ENCODE measurements at regions not wholly inside any gene's neighbourhood (a gene's known extent, or its start where the extent isn't known, plus 50 kb on each side); places are given as distances from the start of the nearest gene placed in this dataset.

- TF ChIP-seq, protein P1, sequence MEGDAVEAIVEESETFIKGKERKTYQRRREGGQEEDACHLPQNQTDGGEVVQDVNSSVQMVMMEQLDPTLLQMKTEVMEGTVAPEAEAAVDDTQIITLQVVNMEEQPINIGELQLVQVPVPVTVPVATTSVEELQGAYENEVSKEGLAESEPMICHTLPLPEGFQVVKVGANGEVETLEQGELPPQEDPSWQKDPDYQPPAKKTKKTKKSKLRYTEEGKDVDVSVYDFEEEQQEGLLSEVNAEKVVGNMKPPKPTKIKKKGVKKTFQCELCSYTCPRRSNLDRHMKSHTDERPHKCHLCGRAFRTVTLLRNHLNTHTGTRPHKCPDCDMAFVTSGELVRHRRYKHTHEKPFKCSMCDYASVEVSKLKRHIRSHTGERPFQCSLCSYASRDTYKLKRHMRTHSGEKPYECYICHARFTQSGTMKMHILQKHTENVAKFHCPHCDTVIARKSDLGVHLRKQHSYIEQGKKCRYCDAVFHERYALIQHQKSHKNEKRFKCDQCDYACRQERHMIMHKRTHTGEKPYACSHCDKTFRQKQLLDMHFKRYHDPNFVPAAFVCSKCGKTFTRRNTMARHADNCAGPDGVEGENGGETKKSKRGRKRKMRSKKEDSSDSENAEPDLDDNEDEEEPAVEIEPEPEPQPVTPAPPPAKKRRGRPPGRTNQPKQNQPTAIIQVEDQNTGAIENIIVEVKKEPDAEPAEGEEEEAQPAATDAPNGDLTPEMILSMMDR (IDR thresholded peaks at IDR 0.05; ENCODE audit: insufficient read depth, low read length, poor library complexity, severe bottlenecking): no peak
- no peak for TF ChIP-seq EZH2phosphoT487 (conservative IDR thresholded peaks at IDR 0.05; ENCODE audit: low read length)
Observed at GRCh38 chr13:50154697-50155096, 139.5 kb downstream of the KCNRG start.

DNA sequence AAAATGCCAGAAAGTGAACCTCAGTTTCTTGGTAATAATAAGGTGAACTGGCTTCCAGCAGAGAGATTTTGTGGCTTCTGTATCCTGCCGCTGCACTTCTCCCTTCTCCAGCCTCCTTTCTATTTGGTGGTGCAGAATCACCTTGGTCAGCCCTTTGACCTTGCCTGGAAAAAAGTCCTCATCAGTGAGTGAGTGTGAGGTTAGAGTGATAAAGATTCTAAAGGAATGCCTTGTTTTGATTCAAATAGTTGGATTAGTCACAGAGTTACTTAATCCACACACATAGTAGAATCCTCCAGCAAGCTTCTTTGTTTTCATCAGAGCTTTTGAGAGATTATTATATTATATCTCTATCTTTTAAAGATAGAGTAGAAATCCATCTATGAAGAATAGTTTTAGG lies 140.9 kb downstream of the KCNRG start:
- no peak for TF ChIP-seq EZH2phosphoT487 (conservative IDR thresholded peaks at IDR 0.05; ENCODE audit: low read length)
- TF ChIP-seq, protein P1 (IDR thresholded peaks at IDR 0.05; ENCODE audit: insufficient read depth, low read length, poor library complexity, severe bottlenecking): no peak
- Histone ChIP-seq H3K9ac (ENCODE audit: low read length) (no peak overlapping the region), H3K9me3 (ENCODE audit: insufficient read depth, low read length) (no peaks in the 10 kb centered on the region), H3F3A (ENCODE audit: insufficient read depth) (peaks cover 7% of the 10 kb centered on the region; the same call in 1 of the 2 replicates), H3K4me3 (ENCODE audit: insufficient read depth, low read length, poor library complexity, severe bottlenecking) (no peak overlapping the region), H3K27me3 (ENCODE audit: low read length) (no peaks in the 10 kb centered on the region), H3K4me2 (ENCODE audit: low read depth, low read length, poor library complexity, severe bottlenecking) (no peak overlapping the region), H3K36me3 (ENCODE audit: low read length) (no peaks in the 10 kb centered on the region), H3K9me2 (replicated peaks; ENCODE audit: insufficient read depth, low read length) (no peaks in the 10 kb centered on the region), H2AFZ (ENCODE audit: low read depth, low read length, severe bottlenecking) (no peak overlapping the region), H3K79me2 (ENCODE audit: insufficient read depth, low read length) (no peaks in the 10 kb centered on the region), H3K27ac (ENCODE audit: low read depth, low read length) (no peak overlapping the region), H4K20me1 (ENCODE audit: low read depth, low read length) (no peaks in the 10 kb centered on the region)

More at GRCh38 chr13:50154697-50155096, 139.5 kb downstream of the KCNRG start:
- H3K4me3 ChIP-seq (ENCODE audit: insufficient read depth, low read length, poor library complexity, severe bottlenecking): no peak overlapping the region
- H3F3A ChIP-seq (ENCODE audit: insufficient read depth): peaks cover 7% of the 10 kb centered on the region; the same call in 1 of the 2 replicates
- no peaks in the 10 kb centered on the region for H3K27me3 ChIP-seq (ENCODE audit: low read length)
- H3K9ac ChIP-seq (ENCODE audit: low read length): no peak overlapping the region
- H3K9me2 ChIP-seq (replicated peaks; ENCODE audit: insufficient read depth, low read length): no peaks in the 10 kb centered on the region
- H3K79me2 ChIP-seq (ENCODE audit: insufficient read depth, low read length): no peaks in the 10 kb centered on the region
- H4K20me1 ChIP-seq (ENCODE audit: low read depth, low read length): no peaks in the 10 kb centered on the region
- H3K4me2 ChIP-seq (ENCODE audit: low read depth, low read length, poor library complexity, severe bottlenecking): no peak overlapping the region
- H3K36me3 ChIP-seq (ENCODE audit: low read length): no peaks in the 10 kb centered on the region
- no peak overlapping the region for H3K27ac ChIP-seq (ENCODE audit: low read depth, low read length)
- no peak overlapping the region for H2AFZ ChIP-seq (ENCODE audit: low read depth, low read length, severe bottlenecking)
- H3K9me3 ChIP-seq (ENCODE audit: insufficient read depth, low read length): no peaks in the 10 kb centered on the region

DNA sequence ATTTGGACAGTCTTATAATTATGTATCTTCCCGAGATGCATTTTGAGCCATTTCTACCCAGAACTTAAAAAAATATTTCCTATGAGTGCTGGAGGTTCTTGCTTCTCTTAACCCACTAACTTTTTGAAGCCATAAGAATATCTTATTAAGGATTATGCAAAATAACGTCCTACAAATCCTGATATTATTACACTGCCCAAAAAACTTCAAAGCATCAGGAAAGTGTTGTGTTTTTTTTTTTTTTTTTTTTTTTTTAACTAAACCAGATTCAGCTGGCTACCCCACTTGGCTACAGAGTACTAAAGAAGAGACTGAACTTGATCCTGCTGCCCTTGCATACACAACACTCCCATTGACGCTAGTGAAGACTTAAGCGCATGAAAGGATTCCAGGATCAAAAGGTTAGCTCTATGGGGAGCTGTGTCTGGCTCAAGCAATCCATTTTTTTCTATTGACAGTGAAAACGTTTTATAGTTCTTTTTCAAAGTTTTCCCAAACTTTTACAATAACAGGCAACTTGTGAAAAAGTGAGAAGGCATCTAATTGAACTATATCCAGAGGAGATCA lies 141.4 kb downstream of the KCNRG start:
- Histone ChIP-seq H3K27ac (ENCODE audit: low read depth, low read length) (no peak overlapping the region), H3K27me3 (ENCODE audit: low read length) (no peaks in the 10 kb centered on the region), H3K4me3 (ENCODE audit: insufficient read depth, low read length, poor library complexity, severe bottlenecking) (no peak overlapping the region), H3K9me2 (replicated peaks; ENCODE audit: insufficient read depth, low read length) (no peaks in the 10 kb centered on the region), H3K79me2 (ENCODE audit: insufficient read depth, low read length) (no peaks in the 10 kb centered on the region), H3K9ac (ENCODE audit: low read length) (no peak overlapping the region), H2AFZ (ENCODE audit: low read depth, low read length, severe bottlenecking) (no peak overlapping the region), H3K4me2 (ENCODE audit: low read depth, low read length, poor library complexity, severe bottlenecking) (no peak overlapping the region), H3K9me3 (ENCODE audit: insufficient read depth, low read length) (no peaks in the 10 kb centered on the region), H4K20me1 (ENCODE audit: low read depth, low read length) (no peaks in the 10 kb centered on the region), H3F3A (ENCODE audit: insufficient read depth) (peaks cover 7% of the 10 kb centered on the region; the same call in 1 of the 2 replicates), H3K36me3 (ENCODE audit: low read length) (no peaks in the 10 kb centered on the region)
- TF ChIP-seq, protein P1 (IDR thresholded peaks at IDR 0.05; ENCODE audit: insufficient read depth, low read length, poor library complexity, severe bottlenecking): no peak
- TF ChIP-seq EZH2phosphoT487 (conservative IDR thresholded peaks at IDR 0.05; ENCODE audit: low read length): no peak

Data from SU-DHL-6 (cell line).